OCI-LY3 (cell line): ENCODE measurements at regions not wholly inside any gene's neighbourhood (a gene's known extent, or its start where the extent isn't known, plus 50 kb on each side); places are given as distances from the start of the nearest gene placed in this dataset.

Source experiments
- CTCF ChIP-seq: fragments of 200-600, 300-600 bp; sonication (generic); IDR thresholded peaks from 2 replicates; pipeline ENCODE4 v1.5.1; 2014; ENCODE audit warnings: antibody characterized with exemption, low read length, low read depth
- EZH2phosphoT487 ChIP-seq: fragments of 200-600 bp; shearing (Covaris generic); IDR thresholded peaks from 2 replicates; pipeline ENCODE4 v1.6.1; 2018; ENCODE audit warnings: antibody characterized with exemption, mixed run types, low read depth

GRCh38 chr22:48664586-48664985, 1163.1 kb downstream of the BRD1 start:
- TF ChIP-seq CTCF (no peak), EZH2phosphoT487 (no peak)
